Fibroblast of peridontal ligament (primary cell): ENCODE measurements at regions not wholly inside any gene's neighbourhood (a gene's known extent, or its start where the extent isn't known, plus 50 kb on each side); places are given as distances from the start of the nearest gene placed in this dataset.

Source experiments
- DNase-seq: peaks from one replicate; pipeline ENCODE4 v3.0.0-alpha.2; 2010; ENCODE audit errors: extremely low read depth

DNA sequence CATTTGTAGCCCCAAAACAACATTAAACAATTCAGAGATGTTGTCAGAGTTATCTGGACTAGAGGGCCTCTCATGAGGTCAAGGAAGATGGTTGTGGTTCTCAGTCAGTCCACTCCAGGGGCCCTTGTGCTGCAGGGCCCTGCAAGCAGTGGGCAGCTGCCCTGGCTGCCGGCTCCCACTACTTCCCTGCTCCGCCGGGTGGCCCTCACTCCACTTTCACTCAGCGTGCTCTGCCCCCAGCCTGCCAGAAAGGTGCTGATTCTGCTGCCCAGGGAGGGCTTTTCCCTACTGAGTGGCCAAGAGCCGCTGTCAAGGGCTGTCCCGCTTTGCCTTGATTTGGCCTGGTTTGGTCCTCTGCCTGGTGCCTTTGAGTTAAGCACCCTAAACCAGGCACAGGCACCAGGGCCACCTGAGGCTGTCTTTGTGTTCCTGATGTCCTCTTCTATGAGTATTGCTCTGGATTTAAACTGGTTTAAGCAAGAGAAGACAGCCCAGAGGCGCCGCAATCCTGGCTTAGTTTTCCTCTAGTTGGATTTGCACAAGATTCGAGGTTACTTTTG is 117.2 kb downstream of the GADD45G start:
- no peak for DNase-seq

DNA sequence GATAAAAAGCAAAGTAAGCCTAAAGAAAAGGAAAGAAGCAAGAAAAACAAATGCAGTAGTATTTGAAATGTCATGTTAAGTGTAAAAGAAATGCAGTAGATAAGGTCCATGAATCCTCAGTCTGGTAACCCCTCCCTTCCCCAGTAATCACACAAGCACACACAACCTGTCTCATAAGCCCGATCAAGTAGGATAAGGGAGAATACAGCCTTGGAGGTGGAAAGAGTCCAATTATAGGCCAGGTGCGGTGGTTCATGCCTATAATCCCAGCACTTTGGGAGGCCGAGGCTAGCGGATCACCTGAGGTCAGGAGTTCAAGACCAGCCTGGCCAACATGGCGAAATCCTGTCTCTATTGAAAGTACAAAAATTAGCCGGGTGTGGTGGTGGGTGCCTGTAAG is 117.9 kb downstream of the GADD45G start:
- DNase-seq = no peak

DNA sequence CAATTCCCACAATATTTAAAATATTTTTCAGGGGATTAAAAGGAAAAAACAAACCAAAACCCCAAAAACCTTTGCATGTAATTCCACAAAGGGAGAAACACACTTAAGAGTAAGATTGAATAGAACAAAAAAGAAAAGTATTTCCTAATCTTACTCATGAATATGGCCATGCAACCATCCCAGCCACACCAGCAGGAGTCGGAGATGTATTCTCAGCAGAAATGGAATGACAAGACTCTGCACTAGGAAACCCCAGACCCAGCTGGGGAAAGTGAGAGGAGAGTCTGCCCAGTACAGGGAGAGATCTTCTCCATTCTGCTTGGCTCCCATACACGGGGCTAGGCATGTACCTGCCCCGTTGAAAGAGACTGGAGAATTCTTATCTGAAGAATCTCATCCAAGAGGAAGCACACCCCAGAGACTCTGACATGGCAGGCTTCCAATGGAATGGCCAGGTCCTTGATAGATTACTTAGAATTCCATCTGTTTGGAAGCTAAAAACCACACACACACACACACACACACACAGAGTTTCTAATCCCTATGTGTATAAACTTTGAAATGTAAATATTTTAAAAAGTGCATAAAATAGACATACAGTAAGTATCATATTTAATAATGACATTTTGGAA is 118.8 kb downstream of the GADD45G start:
- no peak for DNase-seq

DNA sequence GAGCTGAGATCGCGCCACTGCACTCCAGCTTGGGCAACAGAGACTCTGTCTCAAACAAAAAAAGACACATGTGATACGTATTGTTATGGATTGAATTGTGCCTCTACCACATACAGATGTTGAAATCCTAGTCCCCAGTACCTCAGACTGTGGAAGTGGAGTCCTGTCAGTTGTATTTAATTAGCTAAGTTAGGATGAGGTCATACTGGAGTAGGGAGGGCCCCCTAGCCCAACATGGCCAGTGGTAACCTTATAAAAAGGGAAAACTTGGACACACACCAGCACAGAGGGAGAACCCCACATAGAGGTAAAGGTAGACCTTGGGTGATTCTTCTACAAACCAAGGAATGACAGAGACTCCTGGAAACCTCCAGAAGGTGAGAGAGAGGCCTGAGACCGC is 119.8 kb downstream of the GADD45G start:
- DNase-seq = no peak

DNA sequence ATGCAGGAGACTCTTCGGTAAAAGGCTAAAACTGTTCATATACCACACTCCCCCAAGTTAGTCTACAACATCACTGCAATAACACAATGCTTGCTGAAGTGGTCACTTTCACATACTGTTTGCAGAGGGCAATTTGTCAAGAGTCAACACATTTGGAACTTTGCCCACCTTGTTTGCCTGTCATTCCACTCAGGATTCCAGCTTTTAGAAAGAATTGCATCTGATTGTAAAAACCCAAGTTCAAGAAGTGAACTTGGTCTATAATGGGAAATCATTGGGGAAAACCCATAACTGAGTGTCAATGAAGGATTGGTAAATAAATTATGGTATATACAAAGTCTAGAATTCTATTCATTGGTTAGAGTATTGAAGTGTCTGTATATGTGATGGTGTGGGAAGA is 120.5 kb downstream of the GADD45G start:
- no peak for DNase-seq

DNA sequence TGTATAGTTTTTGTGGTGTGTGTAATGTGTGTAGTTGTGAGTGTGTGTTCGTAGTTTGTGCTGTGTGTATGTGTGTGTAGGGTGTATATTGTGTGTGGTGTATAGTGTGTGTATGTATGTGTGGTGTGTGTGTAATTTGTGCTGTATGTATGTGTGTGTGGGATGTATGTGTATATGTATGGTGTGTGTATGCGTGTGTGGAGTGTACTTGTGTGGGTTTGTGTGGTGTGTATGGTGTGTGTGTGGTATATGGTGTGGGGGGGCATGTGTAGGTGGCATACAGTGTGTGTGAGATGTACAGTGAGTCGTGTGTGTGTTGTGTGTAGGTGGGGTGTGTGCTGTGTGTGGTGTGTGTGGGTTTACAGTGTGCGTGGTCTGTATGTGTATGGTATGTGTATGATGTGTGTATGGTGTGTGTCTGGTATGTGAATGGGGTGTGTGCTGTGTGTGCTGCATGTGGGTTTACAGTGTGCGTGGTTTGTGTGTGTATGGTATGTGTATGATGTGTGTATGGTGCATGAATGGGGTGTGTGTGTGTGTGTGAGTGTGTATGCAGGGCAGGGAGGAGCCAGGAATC is 125.2 kb downstream of the GADD45G start:
- no peak for DNase-seq

DNA sequence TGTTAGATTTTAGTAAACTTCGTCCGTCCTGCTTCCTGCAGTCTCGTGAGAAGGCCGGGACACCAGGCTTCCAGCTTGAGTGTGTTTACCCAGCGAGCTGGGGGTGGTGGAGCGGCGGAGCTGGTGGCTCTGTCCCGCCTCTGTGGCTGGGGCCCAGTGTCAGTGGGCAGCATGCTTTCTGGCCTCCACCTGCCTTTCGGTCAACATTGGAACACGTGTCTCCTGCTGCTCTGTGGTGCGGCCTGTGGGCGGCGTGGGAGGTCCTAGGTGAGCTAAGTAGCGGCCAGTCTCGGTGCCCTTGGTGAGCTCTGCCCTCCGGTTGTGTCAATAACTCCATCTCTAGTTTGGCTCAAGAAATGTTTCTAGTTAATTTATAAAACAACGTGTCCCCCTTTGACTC is 125.9 kb downstream of the GADD45G start:
- no peak for DNase-seq

DNA sequence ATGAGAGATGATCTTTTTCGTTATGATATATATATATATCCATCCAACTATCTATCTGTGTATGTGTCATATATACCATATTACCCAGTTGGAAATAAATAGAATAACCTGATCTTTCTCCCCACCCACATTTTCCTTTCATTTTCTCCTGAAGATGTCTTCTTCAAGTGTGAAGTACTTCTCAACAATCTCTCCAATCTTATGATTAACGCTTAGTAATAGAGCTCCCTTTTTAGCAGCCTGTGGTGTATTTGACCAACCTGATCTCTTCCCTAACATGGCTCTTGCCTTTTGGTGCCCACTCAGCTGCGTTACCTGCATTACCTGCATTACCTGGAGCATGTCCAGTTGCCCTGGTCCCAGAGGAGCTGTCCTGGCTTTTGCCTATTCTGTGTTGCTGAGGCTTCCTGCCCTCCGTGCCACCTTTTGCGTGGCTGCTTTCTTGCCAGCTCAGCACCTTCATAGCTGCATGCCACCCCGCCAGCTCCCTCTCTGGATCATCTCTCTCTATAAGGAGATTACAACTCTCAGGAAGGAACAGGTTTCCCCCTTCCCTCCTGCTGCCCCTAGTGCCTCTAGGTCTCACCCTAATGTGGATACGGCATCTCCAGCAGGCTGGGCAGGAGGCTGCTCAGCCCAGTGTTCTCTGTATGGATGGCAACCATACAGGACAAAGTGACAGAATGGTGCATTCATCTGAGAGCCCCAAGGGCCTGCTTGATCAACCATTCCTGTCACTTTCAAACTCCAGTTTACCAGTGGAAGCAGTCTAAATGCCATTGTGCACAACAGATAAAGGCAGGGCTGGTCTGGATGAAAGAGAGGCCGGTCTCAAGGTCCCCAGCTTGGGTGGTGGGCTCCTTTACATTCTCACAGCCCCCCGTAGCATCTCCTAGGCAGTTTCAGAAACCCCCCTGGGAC is 126.7 kb downstream of the GADD45G start:
- DNase-seq = no peak

DNA sequence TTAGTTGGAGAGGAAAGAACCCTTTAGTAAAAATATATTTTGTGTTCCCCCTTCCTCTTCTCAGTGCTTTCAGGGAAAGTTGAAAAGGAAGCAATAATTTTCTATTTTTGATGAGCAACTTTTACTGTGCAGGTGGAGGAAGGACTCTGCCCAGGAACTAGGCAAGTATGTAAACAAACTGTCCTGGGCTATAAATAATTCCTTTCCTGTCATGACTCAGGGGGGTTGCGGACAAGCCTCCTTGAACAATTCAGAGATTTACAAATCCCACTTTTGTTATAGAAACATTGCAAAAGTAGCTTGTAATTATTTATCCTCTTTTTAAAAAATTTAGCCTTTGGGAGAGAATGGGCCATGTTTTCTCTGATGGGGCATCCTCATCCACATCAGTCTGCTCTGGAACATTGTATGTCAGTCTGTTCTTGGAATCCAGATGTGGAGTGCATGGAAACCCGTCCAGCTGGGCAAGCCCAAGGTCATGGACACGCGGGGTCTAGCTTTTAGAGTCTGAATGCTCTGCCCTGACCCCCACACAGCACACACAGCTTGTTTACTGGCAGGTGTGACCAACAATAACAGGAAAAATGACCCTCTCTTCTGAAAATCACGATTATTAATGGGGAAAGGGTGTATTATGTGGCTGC is 127.6 kb downstream of the GADD45G start:
- no peak for DNase-seq

DNA sequence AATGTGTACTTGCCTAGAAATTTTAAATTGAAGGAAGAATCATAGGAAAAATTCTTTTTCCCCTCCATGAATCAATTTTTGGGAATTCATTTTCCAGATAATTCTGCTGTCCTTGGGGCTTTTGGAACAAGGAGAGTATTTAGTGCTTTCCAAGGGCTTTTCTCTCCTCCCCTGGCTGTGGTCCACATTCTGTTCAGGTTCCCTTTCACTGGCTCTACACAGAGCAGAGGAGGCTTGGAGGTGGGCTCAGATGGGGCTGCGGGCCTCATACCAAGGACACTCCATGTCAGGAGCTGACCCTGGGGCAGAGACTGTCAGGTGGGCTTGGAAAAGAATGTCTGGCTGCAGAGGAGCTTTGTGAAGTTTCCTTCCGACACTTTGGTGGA is 128.1 kb downstream of the GADD45G start:
- no peak for DNase-seq

DNA sequence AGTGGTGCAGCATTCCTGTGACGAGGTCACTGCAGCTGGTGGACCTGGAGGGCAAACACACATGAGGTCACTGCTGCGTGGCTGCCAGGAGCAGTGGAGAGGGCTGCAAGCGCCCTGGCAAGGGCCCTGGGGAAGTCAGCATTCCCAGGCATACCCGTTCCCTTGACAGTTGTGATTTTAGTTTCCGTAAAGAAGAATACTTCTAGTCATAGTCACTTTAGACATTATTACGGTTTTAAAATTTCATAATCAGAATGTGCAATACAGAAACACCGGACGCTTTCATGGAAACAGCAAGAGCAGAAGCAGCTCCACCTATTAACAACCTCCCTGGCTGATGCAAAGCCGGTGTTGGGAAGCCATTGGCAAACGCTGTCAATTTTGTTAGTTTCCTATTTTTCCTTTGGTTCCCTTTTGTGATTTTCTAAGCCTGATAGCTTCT is 129.8 kb downstream of the GADD45G start:
- no peak for DNase-seq

DNA sequence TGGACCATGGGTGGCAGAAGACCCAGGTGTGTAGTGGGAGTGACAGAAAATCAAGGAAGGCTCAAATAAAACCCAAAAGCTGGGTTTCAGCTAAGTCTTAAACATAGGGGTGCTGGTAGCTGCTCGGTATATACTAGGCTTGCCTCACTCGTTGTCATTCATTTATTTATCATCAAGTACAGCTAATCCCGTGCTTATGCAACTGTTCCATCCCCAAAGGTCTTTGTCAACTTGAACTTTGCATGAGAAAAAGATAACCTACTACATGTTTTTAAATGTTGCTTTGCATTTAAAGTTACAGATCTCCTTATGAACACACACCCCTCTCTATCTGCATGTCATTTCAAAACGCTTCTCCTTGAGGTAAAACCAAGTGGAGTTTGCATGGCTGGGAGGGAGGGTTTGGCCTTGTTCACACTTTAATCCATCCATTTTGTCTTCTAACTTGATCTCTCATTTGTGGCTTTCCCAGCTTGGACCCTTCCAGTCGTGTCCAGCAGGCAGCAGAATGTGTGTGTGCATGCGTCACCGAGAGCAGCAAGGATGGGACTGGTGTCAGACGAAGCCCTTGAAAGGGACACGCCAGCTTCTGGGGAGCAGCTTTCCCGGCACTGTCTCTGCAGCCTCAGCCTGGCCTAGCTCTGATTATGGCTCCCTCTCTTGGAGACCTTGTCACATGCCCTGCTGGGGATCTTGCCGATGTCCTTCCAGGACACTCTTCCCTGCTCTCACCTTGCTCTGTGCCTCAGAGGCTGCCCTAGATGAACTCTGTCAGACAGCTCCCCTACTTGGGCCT is 133.5 kb downstream of the GADD45G start:
- no peak for DNase-seq

DNA sequence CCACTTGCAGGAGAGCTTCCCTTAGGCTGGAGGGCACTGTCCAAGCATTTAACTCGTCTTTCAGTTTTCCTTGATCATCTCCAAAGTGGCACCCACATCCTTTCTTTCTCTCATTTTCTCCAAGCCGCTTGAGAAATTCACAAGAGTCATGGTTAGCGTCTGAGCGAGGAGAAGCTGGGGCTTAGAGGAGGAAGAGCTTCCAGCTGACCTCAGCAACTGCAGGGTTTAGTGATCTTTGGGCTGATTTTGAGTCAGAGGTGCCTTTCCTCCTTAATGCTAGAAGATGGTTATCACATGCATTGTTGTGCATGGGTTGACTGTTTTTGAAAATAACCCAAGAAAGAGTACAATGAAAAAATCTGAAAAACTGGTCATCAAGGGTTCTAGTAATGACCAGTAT is 134.7 kb downstream of the GADD45G start:
- DNase-seq = no peak

DNA sequence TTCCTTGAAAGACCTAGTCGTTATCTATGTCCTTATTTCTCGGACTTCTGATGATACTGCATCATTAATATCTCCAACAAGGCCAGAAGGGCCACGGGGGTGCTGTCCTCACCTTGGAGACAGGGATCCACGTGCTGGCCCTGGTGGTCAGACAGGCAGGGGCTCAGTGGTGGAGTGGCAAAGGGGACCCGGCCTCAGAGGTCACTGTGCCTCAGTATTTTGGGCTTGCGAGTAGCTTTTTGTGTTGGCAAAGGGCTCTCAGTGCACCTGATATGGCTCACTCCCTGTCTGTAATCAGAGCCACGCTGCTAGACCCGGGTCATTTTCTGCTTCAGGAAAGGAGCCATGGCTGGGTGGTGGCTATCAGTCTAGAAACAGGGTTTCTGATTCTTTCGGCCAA is 135.1 kb downstream of the GADD45G start:
- no peak for DNase-seq

DNA sequence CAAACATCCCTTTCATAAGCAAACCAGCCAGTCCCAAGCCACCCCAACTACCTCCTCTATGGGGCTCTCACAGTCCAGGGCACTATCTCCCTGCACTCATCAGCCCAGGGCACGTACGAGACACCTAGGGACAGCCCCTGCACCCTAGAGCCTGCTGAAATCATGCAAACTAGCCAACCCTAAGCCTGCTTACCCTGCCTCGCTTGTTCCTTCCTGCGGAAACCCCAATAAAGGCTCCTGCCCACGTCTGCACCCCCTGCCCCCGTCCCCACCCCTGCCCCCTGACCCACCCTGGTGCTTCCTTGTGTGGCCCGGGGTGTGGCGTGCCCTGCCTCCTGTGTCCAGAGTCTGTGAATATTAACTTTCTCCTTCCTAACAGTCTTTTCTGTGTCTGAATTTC is 135.9 kb downstream of the GADD45G start:
- DNase-seq = no peak

DNA sequence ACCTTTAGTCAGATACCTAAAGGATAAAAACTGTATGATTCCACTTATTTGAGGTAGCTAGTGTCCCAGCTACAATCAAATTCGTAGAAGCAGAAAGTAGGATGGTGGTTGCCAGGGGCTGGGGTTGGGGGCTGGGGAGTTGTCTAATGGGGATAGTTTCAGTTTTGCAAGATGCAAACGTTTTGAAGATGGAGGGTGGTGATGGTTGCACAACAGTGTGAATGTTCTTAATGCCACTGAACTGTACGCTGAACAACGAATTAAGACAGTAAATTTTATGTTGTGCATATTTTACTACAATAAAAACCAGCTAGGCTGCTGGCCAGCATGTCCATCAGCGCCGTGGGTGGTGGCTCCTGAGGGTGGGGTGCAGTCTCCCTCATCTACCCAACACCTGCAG is 137.8 kb downstream of the GADD45G start:
- DNase-seq = no peak

DNA sequence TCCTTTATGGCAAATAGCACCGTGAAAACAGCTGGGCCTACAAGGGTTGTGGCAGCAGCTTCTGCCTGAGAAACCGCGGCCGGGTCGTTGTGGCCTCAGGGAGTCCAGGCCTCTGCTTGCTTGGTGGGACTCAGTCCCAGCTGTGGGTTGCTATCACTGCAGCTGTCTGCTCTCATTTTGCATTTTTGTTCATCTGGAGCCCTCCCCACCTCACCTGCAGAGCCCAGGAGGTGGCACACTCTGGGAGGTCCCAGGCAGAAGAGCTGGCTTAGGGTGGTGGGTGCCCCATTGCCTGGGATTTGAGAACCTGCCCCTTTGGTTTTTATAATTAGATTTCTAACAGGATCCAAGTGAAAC is 138.4 kb downstream of the GADD45G start:
- DNase-seq = no peak

DNA sequence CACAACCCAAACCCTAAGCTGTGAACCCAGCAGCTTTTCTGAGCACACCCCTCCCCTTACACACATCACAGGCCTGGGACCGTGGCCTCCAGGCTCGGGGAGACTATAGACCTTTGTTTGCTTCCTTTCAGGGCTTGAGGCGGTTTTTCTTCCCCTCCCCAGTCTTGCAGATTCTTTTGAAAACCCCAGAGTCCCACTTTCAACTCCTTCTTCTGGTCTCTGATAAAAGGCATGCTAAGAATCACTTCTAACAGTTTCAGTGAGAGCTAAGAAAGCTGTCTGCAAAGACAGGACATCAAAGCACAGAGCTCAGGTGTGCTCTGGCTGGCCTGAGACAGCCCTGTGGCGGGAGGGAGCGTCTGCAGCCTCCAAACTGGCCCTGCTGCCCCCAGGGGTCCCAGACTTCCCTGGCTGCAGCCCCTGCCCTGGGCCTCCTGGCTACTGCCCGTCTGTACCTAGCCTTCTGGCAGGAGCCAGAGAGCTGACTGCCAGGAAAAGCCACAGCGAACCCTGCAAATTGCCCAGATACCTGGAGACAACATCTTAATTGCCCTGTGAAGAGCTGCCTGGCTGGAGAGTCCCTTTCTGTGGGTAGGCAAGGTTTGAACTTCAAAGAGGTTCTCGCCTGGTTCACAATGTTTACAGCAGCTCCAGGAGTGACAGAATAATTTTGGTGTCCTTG is 138.9 kb downstream of the GADD45G start:
- no peak for DNase-seq

DNA sequence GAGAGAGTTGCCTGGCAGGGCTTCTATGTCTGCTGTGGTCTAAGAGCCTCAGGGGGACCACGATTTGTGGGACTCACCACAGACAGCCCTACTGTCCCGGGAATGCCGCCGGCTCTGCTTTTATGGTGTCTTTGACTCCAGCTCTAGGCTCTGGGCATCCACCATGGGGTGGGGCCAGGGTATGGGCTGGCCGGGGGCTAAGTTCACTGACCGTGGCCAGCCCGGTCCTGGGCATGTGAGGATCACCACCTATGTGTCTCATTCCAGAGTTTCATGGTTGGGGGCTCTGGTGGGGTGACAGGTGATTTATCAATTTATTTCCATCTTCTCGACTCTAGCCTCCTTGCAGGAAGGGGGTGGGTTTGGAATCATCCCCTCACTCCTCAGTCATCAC is 139.4 kb downstream of the GADD45G start:
- DNase-seq = no peak

DNA sequence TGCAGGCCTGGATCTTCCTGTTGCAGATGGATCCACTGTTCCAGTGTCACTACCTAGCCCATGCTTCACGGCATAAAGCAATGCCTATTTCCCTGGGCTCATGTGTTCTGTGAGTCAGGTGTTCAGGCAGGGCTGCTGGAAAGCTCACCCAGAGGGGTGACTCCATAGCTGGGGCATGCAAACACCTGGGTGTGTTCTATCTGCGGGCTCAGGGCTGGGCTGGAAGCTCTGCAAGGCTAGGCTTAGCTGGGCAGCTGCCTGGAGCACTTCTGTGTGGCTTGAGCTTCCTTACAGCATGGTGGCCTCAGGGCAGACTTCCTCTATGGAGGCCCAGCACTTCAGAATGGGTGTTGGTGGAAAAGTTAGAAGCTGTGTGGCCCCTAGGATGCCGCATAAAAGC is 139.9 kb downstream of the GADD45G start:
- no peak for DNase-seq
